Fibroblast of skin of back (primary cell): ENCODE measurements at regions not wholly inside any gene's neighbourhood (a gene's known extent, or its start where the extent isn't known, plus 50 kb on each side); places are given as distances from the start of the nearest gene placed in this dataset.

Experiments
- DNase-seq: peaks from one replicate; pipeline ENCODE4 v3.0.0-alpha.2; 2013

- DNase-seq = no peak
Measured at GRCh38 chr3:164235289-164236028, 842.8 kb downstream of the SI start.

- DNase-seq = no peak
Measured at GRCh38 chr3:164233951-164234350, 844.3 kb downstream of the SI start.

DNA sequence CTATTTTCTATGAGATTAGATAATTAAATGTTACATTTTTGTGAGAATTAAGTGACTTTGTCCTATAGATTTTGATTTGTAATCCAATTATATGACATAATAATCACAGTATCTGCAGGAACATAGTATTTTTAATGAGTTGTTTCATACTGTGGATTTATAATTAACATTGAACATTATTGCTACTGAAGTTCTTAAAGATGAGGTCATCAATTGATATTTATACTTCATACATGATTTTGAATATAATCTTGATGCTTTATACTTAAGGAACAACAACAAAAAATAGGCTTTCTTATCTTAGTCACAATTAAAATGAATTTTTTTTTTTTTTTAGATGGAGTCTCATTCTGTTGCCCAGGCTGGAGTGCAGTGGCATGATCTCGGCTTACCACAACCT lies 846.6 kb downstream of the SI start:
- DNase-seq = no peak

DNA sequence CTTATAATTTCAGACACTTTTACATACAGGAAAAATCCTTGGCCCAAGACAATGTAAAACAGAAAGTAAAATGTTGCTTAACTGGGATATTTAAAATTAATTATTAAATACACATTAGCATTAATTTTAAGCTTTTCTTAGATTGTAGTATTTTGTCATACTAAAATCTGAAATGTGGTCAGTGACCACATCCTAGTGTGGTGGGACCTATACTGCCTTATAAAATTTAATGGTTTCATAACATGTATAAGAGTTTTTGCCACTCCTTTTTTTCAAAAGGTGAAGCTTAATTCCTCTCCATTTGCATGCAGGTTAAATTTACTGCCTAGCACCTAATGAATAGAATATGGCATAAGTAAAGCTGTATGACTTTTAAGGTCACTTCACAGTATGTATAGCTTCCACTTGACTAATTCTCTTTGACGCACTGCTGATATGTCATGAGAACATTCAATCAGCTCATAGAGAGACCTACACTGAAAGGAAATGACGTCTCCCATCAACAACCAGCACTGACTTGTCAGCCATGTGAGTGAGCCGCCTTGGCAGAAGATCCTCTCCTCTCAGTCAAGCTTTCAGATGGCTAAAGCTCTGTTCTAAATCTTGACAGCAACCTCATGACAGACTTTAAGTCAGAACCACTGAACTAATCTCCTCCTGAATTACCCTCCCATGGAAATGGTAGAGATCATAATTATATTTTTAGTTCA lies 847.8 kb downstream of the SI start:
- no peak for DNase-seq

GRCh38 chr3:164224126-164224525 lies 854.2 kb downstream of the SI start:
- peak; percentile 36 for DNase-seq

DNA sequence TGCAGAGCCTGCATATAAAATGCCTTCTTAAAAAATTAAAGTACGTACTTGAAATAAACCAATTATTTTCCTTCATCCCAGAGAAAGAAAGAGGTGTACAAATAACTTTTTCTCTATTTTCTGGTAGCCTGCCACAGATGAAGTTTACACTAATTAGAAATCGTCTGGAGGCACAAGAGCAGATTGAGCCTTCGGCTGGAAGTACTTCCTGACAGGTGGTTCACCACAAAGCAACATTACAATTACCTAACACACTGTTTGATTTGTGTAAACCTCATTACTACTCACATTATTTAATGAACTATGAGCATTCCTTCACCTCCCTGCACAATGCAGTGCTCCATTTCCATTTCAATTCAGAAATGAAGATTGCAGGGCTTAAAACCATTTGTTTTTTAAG lies 856.1 kb downstream of the SI start:
- no peak for DNase-seq

DNA sequence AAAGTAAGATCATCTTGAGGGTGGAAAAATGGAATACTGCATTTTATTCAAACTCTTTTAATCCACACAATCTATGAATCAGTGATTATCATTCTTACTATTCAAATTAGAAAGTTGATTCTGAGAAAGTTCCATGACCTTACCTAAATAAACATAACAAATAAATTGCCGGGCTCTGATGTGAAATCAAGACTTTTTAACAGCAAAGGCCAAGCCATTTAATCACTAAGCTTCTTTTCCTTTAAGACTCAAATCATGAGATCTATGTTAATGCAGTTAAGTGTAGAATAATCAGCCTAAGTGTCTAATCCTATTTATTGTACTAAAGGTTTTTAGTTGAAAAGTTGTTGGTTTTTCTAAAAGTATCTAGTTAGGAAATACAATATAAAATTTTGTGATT lies 857.0 kb downstream of the SI start:
- DNase-seq = no peak

- peak; percentile 79 for DNase-seq
Measured at GRCh38 chr3:164209363-164209762, 868.9 kb downstream of the SI start.

DNA sequence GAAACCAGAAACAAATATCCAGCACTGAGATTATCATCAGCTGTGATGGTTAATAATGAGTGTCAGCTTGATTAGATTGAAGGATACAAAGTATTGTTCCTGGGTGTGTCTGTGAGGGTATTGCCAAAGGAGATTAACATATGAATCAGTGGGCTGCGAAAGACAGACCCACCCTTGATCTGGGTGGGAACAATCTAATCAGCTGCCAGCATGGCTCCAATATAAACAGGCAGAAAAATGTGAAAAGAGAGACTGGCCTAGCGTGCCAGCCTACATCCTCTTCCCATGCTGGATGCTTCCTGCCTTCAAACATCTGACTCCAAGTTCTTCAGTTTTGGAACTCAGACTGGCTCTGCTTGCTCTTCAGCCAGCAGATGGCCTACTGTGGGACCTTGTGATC lies 869.5 kb downstream of the SI start:
- peak; percentile 85 for DNase-seq

DNA sequence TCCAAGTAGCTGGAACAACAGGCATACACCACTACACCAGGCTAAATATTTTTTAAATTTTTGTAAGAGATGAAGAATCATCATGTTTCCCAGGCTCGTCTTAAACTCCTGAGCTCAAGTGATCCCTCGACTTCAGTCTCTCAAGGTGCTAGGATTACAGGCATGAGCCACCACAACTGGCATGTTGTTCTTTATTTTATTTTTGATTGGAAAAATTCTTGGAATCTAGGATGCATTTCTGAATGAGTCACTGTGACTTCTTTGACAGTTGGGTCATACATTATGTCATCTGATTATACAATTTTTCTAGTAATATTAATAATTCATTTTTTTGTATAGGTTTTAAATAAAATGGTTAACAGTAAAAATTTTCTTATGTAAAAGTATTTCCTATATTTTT lies 870.2 kb downstream of the SI start:
- peak; percentile 89 for DNase-seq

- DNase-seq = no peak
Measured at GRCh38 chr3:164200053-164200823, 878.1 kb downstream of the SI start.

GRCh38 chr3:164196477-164196876 lies 881.8 kb downstream of the SI start:
- no peak for DNase-seq

DNA sequence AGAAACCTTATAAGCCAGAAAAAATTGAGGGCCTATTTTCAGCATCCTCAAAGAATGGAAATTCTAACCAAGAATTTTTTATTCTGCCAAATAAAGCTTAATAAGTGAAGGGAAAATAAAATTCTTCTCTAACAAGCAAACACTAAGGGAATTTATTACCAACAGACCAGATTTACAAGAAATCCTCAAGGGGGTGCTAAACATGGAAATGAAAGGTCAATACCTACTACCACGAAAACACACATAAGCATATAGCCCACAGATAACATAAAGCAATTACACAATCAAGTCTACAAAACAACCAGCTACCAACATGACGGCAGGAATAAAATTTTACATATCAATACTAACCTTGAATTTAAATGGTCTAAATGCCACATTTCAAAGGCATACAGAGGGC lies 883.5 kb downstream of the SI start:
- no peak for DNase-seq

- no peak for DNase-seq
Measured at GRCh38 chr3:164192974-164193373, 885.3 kb downstream of the SI start.

- DNase-seq = no peak
Measured at GRCh38 chr3:164190566-164190965, 887.7 kb downstream of the SI start.

GRCh38 chr3:164186095-164186494 lies 892.2 kb downstream of the SI start:
- DNase-seq = no peak

GRCh38 chr3:164179110-164179774 lies 899.1 kb downstream of the SI start:
- DNase-seq = no peak

GRCh38 chr3:164174059-164174458 lies 904.2 kb downstream of the SI start:
- DNase-seq = no peak

- peak; percentile 33 for DNase-seq
Measured at GRCh38 chr3:164155400-164155799, 922.9 kb downstream of the SI start.

- DNase-seq = no peak
Measured at GRCh38 chr3:164144824-164145223, 933.5 kb downstream of the SI start.

- no peak for DNase-seq
Measured at GRCh38 chr3:164132878-164133277, 945.4 kb downstream of the SI start.

GRCh38 chr3:164113371-164114332 lies 964.6 kb downstream of the SI start:
- DNase-seq = no peak
